Esophagus muscularis mucosa (tissue), 4 donors: ENCODE measurements at regions not wholly inside any gene's neighbourhood (a gene's known extent, or its start where the extent isn't known, plus 50 kb on each side); places are given as distances from the start of the nearest gene placed in this dataset.
"Not testable (repeated sequence)": the region's sequence is repeated elsewhere in the genome, so short reads cannot be mapped to it uniquely, and the experiment has no call there.

ENCODE experiments used
- DNase-seq: peaks from one replicate; pipeline ENCODE4 v3.0.0-alpha.2; 2017; ENCODE audit errors: extremely low spot score
- H3K27ac ChIP-seq, 4 donors: fragments of 200-600 bp; sonication (generic); replicated peaks in 1 of 4; 1 replicate in 3 of 4; 2 replicates in 1 of 4; pipeline ENCODE4 v1.5.1; 2016 to 2019; ENCODE audit warnings: mild to moderate bottlenecking in 1 of 4
- H3K27me3 ChIP-seq, 4 donors: fragments of 200-600 bp; sonication (generic); one replicate each; pipeline versions ENCODE4 v1.5.1 to v1.6.0; 2016 to 2019
- H3K36me3 ChIP-seq, 4 donors: fragments of 200-600 bp; sonication (generic); one replicate each; pipeline ENCODE4 v1.5.1; 2016 to 2019
- H3K4me1 ChIP-seq, 4 donors: fragments of 200-600 bp; sonication (generic); one replicate each; pipeline ENCODE4 v1.5.1; 2016 to 2019
- H3K4me3 ChIP-seq, 4 donors: fragments of 200-600 bp; sonication (generic); 1 replicate in 2 of 4; 2 replicates in 2 of 4; pipeline ENCODE4 v1.5.1; 2016 to 2019; ENCODE audit warnings: mild to moderate bottlenecking in 4 of 4, moderate library complexity in 1 of 4
- H3K9me3 ChIP-seq, 4 donors: fragments of 200-600 bp; sonication (generic); 1 replicate in 3 of 4; 2 replicates in 1 of 4; pipeline ENCODE4 v1.5.1; 2016 to 2019
- EP300 ChIP-seq: sonication (generic); formaldehyde crosslinking; IDR thresholded peaks from one replicate; pipeline ENCODE4 v1.6.1; 2017; ENCODE audit warnings: antibody characterized with exemption
- POLR2A ChIP-seq: fragments of 450-650 bp; IDR thresholded peaks from one replicate; pipeline ENCODE4 v1.6.1; 2017; ENCODE audit warnings: antibody characterized with exemption, moderate library complexity, mild to moderate bottlenecking, low read depth
- POLR2AphosphoS5 ChIP-seq, 2 donors: sonication (generic); formaldehyde crosslinking; IDR thresholded peaks; one replicate each; pipeline ENCODE4 v1.6.1; 2017; ENCODE audit warnings: antibody characterized with exemption in 2 of 2
- WGBS: methylation state at CpG from one replicate; pipeline ENCODE4 v1.1.5; 2018; 5-methylcytosine and 5-hydroxymethylcytosine counted together
- intact Hi-C: fragments of 100-400 bp; cut with DNase I; formaldehyde crosslinking; loops from one replicate; pipeline ENCODE4 v1.15.1; 2023
- TF ChIP-seq, protein P1 (sequence below), 3 experiments: fragments of 200-600 bp in 2 of 3; fragments of 450-650 bp in 1 of 3; sonication (generic) in 2 of 3; IDR thresholded peaks; one replicate each; pipeline ENCODE4 v1.5.1; 2017 to 2019; ENCODE audit warnings: antibody characterized with exemption in 3 of 3, mild to moderate bottlenecking in 2 of 3, moderate library complexity in 1 of 3

DNA sequence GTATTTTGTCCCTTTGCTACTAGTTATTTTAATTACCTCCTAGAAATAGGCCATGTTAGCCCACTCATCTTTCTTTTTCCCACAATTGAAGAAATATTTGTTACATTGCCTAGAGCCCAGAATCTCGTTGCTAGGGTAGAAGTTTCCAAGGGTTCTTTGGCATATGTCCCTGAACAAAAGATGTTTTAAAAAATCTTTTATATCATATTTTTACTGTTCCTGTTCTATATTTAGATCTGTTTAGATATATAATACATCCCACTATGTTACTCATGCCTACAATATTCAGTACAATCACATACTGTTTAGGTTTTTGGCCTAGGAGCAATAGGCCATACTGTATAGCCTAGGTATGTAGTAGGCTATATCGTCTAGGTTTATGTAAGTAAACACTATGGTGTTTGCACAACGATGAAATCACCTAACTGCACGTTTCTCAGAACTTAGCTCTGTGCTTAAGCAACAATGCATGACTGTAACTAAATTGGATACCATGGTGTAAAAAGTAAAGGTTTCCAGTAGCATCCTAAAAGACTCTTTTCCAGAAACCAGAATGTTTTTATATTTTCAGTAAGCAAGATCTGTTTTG lies 236.0 kb upstream of the SLIT2 start:
- H3K36me3 ChIP-seq, result no peaks in the 10 kb centered on the region
- intact Hi-C loops, result no loop called here
- 61% methylated on average over 4 of the region's 4 CpGs for WGBS
- H3K27me3 ChIP-seq, result no peaks in the 10 kb centered on the region
- no peak for DNase-seq
- peaks cover 0 to 24% (median 12%) of the 10 kb centered on the region in 4 donors for H3K4me1 ChIP-seq
- H3K4me3 ChIP-seq, result no peak overlapping the region
- no peak overlapping the region for H3K27ac ChIP-seq
- TF ChIP-seq EP300, result no peak
- no peak for TF ChIP-seq POLR2A
- TF ChIP-seq, protein P1, sequence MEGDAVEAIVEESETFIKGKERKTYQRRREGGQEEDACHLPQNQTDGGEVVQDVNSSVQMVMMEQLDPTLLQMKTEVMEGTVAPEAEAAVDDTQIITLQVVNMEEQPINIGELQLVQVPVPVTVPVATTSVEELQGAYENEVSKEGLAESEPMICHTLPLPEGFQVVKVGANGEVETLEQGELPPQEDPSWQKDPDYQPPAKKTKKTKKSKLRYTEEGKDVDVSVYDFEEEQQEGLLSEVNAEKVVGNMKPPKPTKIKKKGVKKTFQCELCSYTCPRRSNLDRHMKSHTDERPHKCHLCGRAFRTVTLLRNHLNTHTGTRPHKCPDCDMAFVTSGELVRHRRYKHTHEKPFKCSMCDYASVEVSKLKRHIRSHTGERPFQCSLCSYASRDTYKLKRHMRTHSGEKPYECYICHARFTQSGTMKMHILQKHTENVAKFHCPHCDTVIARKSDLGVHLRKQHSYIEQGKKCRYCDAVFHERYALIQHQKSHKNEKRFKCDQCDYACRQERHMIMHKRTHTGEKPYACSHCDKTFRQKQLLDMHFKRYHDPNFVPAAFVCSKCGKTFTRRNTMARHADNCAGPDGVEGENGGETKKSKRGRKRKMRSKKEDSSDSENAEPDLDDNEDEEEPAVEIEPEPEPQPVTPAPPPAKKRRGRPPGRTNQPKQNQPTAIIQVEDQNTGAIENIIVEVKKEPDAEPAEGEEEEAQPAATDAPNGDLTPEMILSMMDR (IDR thresholded peaks at IDR 0.05), result no peak
- no peak for TF ChIP-seq POLR2AphosphoS5 (IDR thresholded peaks at IDR 0.05)
- H3K9me3 ChIP-seq, result no peaks in the 10 kb centered on the region

DNA sequence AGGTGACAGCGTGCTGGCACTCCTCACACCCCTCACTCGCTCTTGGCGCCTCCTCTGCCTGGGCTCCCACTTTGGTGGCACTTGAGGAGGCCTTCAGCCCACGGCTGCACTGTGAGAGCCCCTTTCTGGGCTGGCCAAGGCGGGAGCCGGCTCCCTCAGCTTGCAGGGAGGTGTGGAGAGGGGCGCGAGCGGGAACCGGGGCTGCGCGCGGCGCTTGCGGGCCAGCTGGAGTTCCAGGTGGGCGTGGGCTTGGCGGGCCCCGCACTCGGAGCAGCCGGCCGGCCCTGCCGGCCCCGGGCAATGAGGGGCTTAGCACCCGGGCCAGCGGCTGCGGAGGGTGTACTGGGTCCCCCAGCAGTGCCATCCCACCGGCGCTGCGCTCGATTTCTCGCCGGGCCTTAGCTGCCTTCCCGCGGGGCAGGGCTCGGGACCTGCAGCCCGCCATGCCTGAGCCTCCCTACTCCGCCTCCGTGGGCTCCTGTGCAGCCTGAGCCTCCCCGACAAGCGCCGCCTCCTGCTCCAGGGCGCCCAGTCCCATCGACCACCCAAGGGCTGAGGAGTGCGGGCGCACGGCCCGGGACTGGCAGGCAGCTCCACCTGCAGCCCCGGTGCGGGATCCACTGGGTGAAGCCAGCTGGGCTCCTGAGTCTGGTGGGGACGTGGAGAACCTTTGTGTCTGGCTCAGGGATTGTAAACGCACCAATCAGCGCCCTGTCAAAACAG lies 247.7 kb upstream of the SLIT2 start:
- H3K9me3 ChIP-seq, intact Hi-C loops, H3K27ac ChIP-seq, H3K36me3 ChIP-seq, DNase-seq, H3K4me3 ChIP-seq, H3K27me3 ChIP-seq: not testable (repeated sequence)
- 84% methylated on average over 25 of the region's 52 CpGs for WGBS
- peaks cover 0 to 12% (median 8%) of the 10 kb centered on the region in 4 donors for H3K4me1 ChIP-seq

DNA sequence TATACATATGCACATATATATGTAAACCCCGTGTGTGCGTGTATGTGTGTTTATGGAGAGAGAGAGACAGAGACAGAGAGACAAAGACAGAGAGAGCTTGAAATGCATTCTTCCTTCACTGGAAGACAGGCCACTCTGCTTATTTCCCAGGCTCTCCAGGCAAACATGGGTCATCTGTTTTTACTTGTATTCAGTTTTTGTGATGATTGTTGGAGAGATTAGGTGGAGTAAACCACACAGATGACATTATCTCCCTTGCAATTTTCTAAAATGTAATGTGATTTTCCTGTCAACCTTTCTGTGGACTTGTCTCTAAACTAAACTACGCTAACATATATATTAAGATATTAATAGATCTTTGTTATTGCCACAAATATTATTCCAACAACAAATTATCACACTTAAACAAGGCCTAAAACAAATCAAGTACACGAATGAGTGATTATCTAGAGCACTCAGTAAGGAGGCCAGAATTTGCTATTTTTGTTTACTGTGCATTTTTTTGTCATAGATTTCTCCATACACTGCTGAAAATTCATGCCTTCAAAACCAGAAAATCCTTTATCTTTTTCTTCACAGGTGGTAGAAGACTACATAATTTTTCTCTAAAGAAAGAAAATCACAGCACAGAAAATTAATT lies 251.8 kb upstream of the SLIT2 start:
- Histone ChIP-seq H3K4me3 (no peak overlapping the region), H3K27me3 (no peaks in the 10 kb centered on the region), H3K4me1 (peaks cover 0 to 12% (median 8%) of the 10 kb centered on the region in 4 donors), H3K36me3 (no peaks in the 10 kb centered on the region), H3K27ac (no peak overlapping the region), H3K9me3 (no peaks in the 10 kb centered on the region)
- DNase-seq, result no peak
- intact Hi-C loops, result no loop called here
- WGBS, result 77% methylated on average over 4 of the region's 4 CpGs
- TF ChIP-seq POLR2AphosphoS5 (IDR thresholded peaks at IDR 0.05), result no peak
- TF ChIP-seq, protein P1 (IDR thresholded peaks at IDR 0.05), result no peak

DNA sequence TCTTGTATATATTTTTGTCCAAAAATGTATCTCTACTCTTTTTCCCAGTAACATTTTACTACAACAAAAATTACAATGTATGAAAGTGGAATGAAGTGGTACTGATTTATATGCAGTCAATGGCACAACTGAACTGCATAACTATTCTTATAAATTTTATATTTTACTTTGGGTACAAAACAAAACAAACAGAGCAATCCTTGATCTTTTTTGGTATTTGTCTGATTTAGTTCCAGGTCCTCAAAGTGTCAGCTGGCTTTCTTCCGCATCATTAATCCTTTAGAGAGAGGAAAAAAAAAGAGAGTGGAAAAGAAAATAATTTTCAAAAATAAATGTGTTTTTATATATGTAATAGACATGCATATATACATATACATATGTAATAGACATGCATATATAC lies 252.4 kb upstream of the SLIT2 start:
- no peak overlapping the region for H3K4me3 ChIP-seq
- no peak overlapping the region for H3K27ac ChIP-seq
- no peak for TF ChIP-seq POLR2A
- TF ChIP-seq POLR2AphosphoS5 (IDR thresholded peaks at IDR 0.05), result no peak
- H3K27me3 ChIP-seq, result no peaks in the 10 kb centered on the region
- H3K9me3 ChIP-seq, result no peaks in the 10 kb centered on the region
- H3K4me1 ChIP-seq, result peaks cover 0 to 12% (median 8%) of the 10 kb centered on the region in 4 donors
- DNase-seq, result no peak
- 86% methylated on average over 1 of the region's 1 CpG for WGBS
- no peaks in the 10 kb centered on the region for H3K36me3 ChIP-seq
- intact Hi-C loops, result no loop called here

DNA sequence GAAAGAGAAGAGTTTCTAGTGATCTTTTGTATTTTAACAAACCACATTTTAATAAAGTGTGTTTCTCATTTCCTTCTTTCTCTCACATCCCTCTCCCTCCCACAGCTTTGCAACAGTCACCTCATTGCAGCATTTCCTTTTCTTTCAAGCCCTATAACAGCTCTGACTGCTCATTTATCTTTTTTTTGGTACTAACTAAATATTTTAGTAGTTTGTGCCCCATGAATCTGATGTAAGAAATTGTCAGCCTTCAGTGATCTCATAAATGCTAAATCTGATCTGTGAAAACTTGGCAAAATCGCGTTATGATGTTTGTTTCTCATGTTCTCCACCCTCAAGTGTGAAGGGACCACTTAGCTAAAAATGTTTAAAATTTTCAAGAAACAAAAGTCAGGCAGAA lies 258.5 kb upstream of the SLIT2 start:
- H3K4me3 ChIP-seq, result no peak overlapping the region
- no peak overlapping the region for H3K27ac ChIP-seq
- H3K27me3 ChIP-seq, result no peaks in the 10 kb centered on the region
- DNase-seq, result no peak
- TF ChIP-seq POLR2A (no peak), EP300 (no peak)
- intact Hi-C loops, result no loop called here
- H3K9me3 ChIP-seq, result no peaks in the 10 kb centered on the region
- 73% methylated on average over 2 of the region's 2 CpGs for WGBS
- no peaks in the 10 kb centered on the region for H3K36me3 ChIP-seq
- no peaks in the 10 kb centered on the region for H3K4me1 ChIP-seq

DNA sequence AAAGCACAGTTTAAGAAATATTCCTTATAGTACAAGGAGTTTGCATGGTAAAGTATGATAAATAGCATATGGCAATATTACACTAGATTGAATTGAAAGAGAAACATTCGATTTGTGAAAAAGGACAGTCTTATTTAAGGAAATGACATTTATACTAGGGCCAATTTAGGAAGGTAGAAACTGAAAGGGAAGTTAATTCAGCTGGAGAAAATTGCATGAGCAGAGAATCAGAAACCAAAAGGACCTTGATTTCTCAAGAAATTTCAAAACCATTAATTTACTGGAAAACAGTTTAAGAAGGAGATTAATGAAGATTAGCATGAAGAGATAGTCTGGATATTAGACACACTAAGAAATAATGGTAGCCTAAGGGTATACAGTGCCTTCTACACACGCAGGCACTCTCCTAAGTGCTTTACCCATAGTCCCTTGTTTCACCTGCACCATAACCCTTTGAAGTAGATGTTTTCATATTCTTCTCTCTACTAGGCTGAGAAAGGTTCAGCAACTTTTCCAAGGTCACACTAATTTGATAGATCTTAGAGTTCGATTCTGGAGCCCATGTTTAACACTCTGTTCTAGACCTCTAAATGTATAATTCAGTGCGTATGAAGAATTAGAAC lies 259.1 kb upstream of the SLIT2 start:
- intact Hi-C loops, result no loop called here
- H3K27ac ChIP-seq, result no peak overlapping the region
- H3K4me1 ChIP-seq, result peaks cover 0 to 4% (median 1%) of the 10 kb centered on the region in 4 donors
- no peaks in the 10 kb centered on the region for H3K9me3 ChIP-seq
- TF ChIP-seq POLR2AphosphoS5 (IDR thresholded peaks at IDR 0.05), result no peak
- TF ChIP-seq POLR2A, result no peak
- no peak for TF ChIP-seq EP300
- TF ChIP-seq, protein P1 (IDR thresholded peaks at IDR 0.05), result no peak
- 81% methylated on average over 4 of the region's 4 CpGs for WGBS
- no peaks in the 10 kb centered on the region for H3K36me3 ChIP-seq
- DNase-seq, result no peak
- no peak overlapping the region for H3K4me3 ChIP-seq
- H3K27me3 ChIP-seq, result no peaks in the 10 kb centered on the region
